Right lung (tissue), 2 donors: ENCODE measurements at regions not wholly inside any gene's neighbourhood (a gene's known extent, or its start where the extent isn't known, plus 50 kb on each side); places are given as distances from the start of the nearest gene placed in this dataset.

Experiments used
- DNase-seq, 2 donors: peaks; one replicate each; pipeline ENCODE4 v3.0.0-alpha.2; 2013

- DNase-seq: no peak
Measured at GRCh38 chr14:83455561-83455960, 1921.9 kb upstream of the SEL1L start.

- DNase-seq: no peak
Measured at GRCh38 chr14:83461521-83461920, 1927.9 kb upstream of the SEL1L start.

DNA sequence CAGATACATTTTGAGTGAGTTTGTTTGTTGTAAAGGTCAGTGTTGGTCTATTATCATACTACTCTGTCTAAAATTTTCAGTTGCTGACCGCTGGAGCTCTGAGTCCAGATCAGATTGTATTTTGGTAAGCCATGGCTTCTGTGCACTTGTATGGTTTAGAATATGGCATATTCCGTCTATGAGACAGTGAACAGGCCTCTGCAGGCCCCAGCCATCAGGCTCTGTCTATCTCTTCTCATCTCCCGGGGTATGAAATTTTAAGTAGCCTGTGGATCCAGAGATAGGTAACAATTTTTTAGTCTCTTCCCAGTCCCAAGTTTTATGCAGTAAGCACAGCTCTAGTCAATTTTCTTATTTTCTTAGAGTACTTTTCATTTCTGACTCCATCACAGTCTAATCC, 1929.1 kb upstream of the SEL1L start:
- no peak for DNase-seq

DNA sequence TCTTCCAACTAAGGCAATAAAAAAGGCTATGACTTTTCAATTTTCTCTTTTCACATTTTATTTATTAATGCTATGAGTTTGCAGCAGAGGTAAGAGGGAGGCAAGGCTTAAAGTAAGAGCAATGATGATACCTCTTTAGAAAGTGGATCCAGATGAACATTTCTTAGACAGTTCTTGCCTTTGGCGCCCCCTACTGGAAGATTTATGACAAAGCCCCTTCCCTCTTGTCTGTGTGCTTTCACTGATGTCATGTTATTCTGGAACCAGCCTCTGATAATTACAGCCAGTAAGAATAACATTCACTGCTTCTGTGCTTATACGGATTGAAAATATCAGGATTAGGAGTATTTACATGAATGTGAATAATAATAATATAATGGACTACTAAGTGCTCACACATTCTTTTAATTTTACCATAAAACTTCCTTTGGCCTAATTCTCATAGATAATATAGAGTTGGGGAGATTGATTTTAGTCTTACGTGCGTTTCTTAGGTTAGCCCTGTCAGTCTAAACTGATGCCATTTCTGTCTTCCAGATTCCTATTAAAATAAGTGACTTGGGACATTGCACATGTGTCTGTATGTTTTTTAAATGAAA, 1929.9 kb upstream of the SEL1L start:
- peak; percentile 15 to 28 for DNase-seq

- DNase-seq: no peak
Measured at GRCh38 chr14:83467811-83468210, 1934.2 kb upstream of the SEL1L start.

DNA sequence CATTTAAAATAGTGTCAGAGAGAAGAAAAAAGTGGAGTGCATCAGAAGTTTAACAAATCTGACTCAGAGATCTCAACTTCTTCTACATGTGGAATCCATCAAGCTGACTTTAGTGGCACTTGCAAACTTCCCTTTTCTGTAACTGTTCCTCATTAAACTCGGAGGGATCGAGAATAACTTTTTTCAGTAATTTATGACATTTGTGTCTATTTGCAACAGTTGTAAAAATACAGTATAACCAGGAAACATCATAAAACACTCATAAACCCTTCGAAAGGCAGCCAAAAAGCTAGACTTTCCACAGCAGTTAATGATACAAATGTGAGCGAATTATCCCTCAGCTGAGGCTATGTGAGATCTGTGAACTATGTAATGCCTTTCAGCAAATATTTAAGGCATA, 1936.8 kb upstream of the SEL1L start:
- DNase-seq: peak in 1 of 2 donors; percentile 1

GRCh38 chr14:83470959-83471695, 1937.5 kb upstream of the SEL1L start:
- DNase-seq: no peak

GRCh38 chr14:83473416-83474235, 1940.0 kb upstream of the SEL1L start:
- peak in 1 of 2 donors; percentile 2 for DNase-seq

- no peak for DNase-seq
Measured at GRCh38 chr14:83478741-83479140, 1945.1 kb upstream of the SEL1L start.

DNA sequence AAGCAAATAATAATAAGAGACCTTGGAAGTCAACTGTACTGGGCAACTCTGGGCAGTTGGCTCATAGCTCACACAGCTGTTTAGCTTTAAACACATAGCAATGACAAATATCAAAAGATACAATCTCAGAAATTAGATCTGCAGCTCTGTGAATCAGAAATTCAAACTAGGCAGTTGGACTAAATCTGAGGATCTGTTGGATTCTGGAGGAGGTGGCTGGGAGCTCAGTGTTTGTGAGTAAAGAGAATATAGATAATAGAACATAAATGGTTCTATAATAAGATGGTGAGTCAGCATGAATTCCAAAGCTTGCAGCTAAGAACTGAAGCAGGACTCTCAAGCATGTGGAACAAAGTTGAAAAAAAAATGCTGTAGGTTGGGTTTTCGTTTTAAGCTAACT, 1949.4 kb upstream of the SEL1L start:
- DNase-seq: no peak

DNA sequence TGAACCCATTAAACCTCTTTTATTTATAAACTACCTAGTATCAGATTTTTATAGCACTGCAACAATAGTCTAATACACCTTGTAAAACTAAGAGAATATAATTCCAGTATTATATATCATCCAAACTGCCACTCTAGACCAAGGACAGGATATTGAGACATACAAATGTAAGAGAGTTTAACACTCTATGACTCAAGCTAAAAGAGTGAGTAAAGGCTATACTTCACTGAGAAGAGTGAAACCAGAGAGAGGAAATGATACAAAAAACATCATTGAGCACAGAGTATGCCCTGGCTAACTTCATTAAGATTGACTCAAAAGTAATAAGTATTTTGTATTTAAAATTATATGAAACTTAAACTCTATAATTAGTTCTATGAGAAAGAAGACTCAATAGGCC, 1951.9 kb upstream of the SEL1L start:
- no peak for DNase-seq

DNA sequence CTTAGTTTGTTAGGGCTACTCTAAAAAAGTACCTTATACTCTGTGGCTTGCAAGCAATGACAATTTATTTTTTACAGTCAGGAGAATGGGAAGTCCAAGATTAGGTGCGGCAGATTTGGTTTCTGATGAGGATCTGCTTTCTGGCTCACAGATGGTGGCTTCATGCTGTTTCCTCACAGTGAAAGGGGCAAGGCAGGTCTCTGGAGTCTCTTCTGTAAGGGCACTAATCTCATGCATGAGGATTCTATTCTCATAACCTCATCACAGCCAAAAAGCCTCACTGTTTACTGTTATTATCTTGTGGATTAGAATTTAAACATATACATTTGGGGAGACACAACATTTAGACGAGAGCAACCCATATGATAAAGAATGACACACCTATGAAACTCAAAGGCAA, 1957.4 kb upstream of the SEL1L start:
- no peak for DNase-seq

GRCh38 chr14:83520837-83521236, 1987.2 kb upstream of the SEL1L start:
- no peak for DNase-seq

DNA sequence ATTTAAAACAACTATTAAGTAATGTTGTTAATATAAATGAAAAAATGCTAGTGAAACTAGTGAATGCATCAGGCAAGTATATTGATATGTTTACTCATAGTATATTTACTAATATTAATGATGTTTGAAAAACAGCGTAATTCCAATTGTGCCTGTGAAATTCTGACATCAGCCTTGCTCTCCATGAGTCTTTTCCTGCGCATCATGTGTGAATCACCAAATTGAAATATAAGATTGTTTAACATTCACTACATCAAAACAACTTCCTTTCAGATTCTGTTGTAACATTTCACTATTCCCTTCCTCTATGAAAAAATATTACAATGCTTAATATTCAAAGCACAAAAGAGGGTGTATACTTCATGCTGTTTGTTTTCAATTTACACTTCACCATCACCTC, 1995.9 kb upstream of the SEL1L start:
- no peak for DNase-seq

GRCh38 chr14:83533734-83534133, 1996.2 kb upstream of the FLRT2 start:
- no peak for DNase-seq

DNA sequence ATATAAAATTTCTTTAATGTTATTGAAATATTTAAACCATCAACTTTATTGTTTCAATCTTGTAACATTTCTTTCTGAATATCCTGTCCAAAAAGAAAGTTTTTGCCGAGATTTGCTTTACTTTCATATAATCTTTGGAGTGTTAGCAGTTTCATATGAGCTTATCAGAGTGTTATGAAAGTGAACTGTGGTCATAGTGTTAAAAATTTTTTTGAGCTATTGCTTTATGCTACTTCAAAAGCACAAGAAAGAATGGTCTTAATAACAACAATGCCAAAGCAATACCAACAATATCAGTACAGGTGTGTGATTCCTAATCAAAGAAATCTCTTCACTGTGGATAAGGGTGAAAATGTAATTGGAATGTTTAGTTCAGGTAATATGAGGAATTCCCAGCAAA, 1994.9 kb upstream of the FLRT2 start:
- no peak for DNase-seq

DNA sequence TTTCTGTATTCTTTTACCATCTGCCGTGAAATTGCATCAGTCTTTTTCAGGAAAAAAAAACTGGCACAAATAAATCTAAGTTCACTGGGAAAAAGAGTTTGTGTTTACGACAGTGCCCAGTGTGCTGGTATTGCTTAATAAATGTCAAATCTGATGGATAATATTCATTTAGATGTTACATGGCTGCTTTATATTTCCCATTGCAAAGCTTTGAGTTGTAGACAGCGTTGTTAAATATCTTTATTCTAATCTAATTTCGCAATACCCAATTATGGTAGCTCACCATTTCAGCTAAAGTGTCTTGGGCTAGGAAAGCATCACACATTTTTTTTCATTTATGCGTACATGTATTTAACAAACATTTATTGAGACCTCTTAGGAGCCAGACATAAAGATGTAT, 1994.5 kb upstream of the FLRT2 start:
- no peak for DNase-seq

- DNase-seq: no peak
Measured at GRCh38 chr14:83541147-83541546, 1988.8 kb upstream of the FLRT2 start.

DNA sequence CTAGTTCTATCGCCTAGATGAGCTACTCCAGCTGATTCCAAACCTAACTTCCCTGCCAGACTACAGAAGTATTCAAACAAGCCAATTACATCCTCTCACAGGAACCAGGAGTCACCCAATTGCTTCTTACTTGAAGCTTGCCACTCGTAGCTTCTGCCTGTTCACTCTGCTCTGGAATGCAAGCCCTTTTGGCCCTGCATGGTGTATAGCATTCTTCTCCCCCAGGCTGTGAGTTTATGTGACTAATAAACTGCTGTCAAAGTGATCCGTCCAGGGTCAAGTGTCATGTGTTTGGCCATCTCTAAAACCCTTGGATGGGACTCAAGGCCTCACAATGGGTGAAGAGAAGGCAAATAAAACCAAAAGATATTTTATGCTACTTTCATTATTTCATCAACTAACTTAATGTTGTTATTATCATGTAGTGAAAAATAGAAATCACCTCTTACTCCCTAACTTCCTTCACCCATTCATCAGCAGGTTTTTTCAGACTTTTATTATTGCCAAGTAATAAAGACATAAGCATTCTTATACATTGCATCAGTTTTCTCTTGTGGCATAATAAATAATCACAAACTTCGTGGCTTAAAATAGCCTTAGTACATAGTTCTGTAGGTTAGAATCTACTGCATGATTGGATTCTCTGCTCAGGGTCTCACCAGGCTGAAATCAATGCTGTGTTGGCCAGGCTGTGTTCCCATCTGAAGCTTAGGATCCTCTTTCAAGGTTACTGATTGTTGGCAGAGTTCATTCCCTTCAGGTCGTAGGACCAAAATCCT, 1981.7 kb upstream of the FLRT2 start:
- DNase-seq: no peak

DNA sequence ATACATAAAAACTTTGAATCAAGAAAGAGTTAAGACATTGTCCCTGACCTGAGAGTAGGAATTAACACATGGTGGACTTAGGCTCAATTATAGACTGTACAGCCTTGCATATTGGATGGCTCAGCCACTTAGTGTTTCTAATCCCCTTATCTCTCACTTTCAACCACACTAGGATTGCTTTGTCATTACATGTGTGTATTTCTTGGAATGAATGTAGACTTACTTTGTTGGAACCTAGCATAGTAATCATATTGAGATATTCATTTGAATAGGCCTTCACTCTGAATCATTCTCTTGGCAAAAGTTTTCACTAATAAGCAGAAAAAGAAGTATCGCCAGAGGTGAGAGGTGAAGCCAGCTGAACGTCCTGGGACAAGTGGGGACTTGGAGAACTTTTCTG, 1973.9 kb upstream of the FLRT2 start:
- no peak for DNase-seq

GRCh38 chr14:83556746-83557453, 1973.0 kb upstream of the FLRT2 start:
- DNase-seq: no peak

- DNase-seq: no peak
Measured at GRCh38 chr14:83558946-83559345, 1971.0 kb upstream of the FLRT2 start.
